Choroid plexus epithelial cell (primary cell): ENCODE measurements at regions not wholly inside any gene's neighbourhood (a gene's known extent, or its start where the extent isn't known, plus 50 kb on each side); places are given as distances from the start of the nearest gene placed in this dataset.

Experiments used
- DNase-seq: peaks from one replicate; pipeline ENCODE4 v3.0.0-alpha.2; 2010; ENCODE audit warnings: low read depth
- H3K4me3 ChIP-seq: 2 replicates; pipeline ENCODE4 v1.5.1; 2011; ENCODE audit warnings: low read depth, mild to moderate bottlenecking, control low read depth, low read length, moderate library complexity
- TF ChIP-seq, protein P1 (sequence below): conservative IDR thresholded peaks from 2 replicates; pipeline ENCODE4 v1.5.1; 2011; ENCODE audit warnings: low read depth, mild to moderate bottlenecking, control low read depth, inconsistent platforms, low read length, moderate library complexity

- TF ChIP-seq, protein P1, sequence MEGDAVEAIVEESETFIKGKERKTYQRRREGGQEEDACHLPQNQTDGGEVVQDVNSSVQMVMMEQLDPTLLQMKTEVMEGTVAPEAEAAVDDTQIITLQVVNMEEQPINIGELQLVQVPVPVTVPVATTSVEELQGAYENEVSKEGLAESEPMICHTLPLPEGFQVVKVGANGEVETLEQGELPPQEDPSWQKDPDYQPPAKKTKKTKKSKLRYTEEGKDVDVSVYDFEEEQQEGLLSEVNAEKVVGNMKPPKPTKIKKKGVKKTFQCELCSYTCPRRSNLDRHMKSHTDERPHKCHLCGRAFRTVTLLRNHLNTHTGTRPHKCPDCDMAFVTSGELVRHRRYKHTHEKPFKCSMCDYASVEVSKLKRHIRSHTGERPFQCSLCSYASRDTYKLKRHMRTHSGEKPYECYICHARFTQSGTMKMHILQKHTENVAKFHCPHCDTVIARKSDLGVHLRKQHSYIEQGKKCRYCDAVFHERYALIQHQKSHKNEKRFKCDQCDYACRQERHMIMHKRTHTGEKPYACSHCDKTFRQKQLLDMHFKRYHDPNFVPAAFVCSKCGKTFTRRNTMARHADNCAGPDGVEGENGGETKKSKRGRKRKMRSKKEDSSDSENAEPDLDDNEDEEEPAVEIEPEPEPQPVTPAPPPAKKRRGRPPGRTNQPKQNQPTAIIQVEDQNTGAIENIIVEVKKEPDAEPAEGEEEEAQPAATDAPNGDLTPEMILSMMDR: no peak
- no peak for DNase-seq
- H3K4me3 ChIP-seq: no peak overlapping the region
Measured at GRCh38 chr11:109371444-109372176, 50.4 kb upstream of the C11orf87 start.
